ENCODE measurements at regions not wholly inside any gene's neighbourhood (a gene's known extent, or its start where the extent isn't known, plus 50 kb on each side); places are given as distances from the start of the nearest gene placed in this dataset.

GRCh38 chr10:118520116-118520742, 75.2 kb downstream of the PRLHR start:
- TF ChIP-seq CTCF (IDR thresholded peaks at IDR 0.05), result no peak

GRCh38 chr10:118518095-118518494, 77.4 kb downstream of the PRLHR start:
- no peak for TF ChIP-seq CTCF (IDR thresholded peaks at IDR 0.05)

- no peak for TF ChIP-seq CTCF (IDR thresholded peaks at IDR 0.05)
Observed at GRCh38 chr10:118516716-118517115, 78.7 kb downstream of the PRLHR start.

- no peak for TF ChIP-seq CTCF (IDR thresholded peaks at IDR 0.05)
Observed at GRCh38 chr10:118513174-118513573, 82.3 kb downstream of the PRLHR start.

- no peak for TF ChIP-seq CTCF (IDR thresholded peaks at IDR 0.05)
Observed at GRCh38 chr10:118511711-118512110, 83.7 kb downstream of the PRLHR start.

- no peak for TF ChIP-seq CTCF (IDR thresholded peaks at IDR 0.05)
Observed at GRCh38 chr10:118508863-118509262, 86.6 kb downstream of the PRLHR start.

GRCh38 chr10:118508355-118508754, 87.1 kb downstream of the PRLHR start:
- no peak for TF ChIP-seq CTCF (IDR thresholded peaks at IDR 0.05)

All from LNCAP (cell line).